ENCODE measurements at regions not wholly inside any gene's neighbourhood (a gene's known extent, or its start where the extent isn't known, plus 50 kb on each side); places are given as distances from the start of the nearest gene placed in this dataset.

DNA sequence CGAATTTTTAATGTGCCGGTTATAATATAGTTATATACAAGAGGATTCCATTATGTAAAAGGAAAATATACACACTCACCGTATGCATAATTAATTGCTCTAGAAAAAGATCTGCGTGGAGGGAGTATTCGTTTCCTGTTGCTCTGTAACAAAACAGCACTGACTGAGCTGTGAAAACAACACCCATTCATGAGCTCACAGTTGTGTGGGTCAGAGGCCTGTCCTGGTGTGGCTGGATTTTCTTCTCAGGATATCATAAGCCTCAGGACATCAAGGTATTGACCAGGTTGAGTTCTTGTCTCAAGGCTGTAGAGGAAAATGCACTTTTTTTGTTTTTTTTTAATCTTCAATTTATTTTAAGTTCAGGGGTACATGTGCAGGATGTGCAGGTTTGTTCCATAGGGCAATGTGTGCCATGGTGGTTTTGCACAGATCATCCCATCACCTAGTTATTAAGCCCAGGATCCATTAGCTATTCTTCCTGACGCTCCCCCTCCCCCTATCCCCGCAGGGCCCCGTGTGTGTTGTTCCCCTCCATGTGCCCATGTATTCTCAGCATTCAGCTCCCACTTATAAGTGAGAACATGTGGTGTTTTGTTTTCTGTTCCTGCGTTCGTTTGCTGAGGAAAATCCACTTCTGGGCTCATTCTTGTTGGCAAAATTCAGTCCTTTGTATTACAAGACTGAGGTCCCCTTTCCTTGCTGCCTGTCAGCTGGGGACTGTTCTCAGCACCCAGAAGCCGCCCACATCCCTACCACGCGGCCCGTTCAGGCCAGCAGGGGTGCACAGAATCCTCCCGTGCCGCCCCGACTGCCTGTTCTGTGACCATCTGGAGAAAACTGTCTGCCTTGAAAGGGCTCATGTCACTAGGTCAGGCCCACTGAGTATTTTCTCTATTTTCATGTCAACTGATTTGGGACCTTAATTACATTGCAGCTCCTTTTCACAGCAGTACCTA, 87.4 kb upstream of the ERRFI1 start:
- DNase-seq = no peak

DNA sequence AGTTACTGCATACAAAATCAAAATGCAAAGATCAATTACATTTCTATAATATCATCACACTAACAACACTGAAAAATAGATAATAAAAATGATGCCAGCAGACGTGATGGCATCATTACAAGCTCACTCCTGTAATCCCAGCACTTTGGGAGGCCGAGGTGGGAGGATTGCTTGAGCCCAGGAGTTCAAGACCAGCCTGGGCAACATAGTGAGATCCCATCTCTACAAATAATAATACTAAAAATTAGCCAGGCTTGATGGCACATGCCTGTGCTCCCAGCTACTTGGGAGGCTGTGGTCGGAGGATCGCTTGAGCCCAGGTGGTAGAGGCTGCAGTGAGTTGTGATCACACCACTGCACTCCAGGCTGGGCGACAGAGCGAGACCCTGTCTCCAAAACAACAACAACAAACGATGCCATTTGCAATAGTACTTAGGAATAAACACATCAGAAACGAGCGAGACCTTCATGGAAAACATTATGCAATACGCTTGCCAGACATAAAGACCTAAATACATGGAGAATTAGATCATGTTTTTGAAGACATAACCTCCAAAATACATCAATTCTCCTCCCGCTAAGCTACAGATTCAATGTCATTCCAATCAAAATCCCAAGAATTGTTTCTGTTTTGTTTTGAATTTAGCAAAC, 86.6 kb upstream of the ERRFI1 start:
- DNase-seq = no peak

DNA sequence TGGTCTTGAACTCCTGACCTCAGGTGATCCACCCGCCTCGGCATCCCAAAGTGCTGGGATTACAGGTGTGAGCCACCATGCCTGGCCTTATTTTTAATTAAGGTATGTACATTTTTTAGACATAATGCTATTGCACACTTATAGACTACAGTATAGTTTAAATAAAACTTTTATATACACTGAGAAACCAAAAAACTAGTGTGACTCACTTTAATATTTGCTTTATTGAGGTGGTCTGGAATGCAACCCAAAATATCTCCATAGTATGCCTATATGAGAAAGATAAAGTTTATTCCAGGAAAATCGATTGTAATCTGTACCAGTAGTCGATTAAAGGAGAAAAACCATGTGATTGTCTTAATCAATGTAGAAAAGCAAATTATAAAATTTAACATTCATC, 85.5 kb upstream of the ERRFI1 start:
- DNase-seq = no peak

GRCh38 chr1:8109216-8109615, 83.1 kb upstream of the ERRFI1 start:
- no peak for DNase-seq

GRCh38 chr1:8107897-8108296, 81.8 kb upstream of the ERRFI1 start:
- no peak for DNase-seq

- DNase-seq = peak; percentile 31
Observed at GRCh38 chr1:8104278-8105236, 78.4 kb upstream of the ERRFI1 start.

DNA sequence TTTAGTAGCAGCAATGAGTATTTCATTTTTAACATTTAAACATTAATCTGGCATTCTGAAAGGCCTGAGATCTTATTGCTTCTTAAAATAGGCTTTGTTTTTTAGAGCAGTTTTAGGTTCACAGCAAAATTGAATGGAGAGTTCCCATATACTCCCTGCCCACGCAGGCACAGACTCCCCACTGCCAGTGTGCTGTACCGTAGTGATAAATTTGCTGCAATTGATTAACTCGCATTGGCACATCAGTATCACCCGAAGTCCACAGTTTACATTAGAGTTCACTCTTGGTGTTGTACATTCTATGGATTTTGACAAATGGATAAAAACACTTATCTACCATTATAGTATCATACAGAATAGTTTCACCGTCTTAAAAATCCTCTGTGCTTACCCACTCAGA, 71.8 kb upstream of the ERRFI1 start:
- DNase-seq = no peak

DNA sequence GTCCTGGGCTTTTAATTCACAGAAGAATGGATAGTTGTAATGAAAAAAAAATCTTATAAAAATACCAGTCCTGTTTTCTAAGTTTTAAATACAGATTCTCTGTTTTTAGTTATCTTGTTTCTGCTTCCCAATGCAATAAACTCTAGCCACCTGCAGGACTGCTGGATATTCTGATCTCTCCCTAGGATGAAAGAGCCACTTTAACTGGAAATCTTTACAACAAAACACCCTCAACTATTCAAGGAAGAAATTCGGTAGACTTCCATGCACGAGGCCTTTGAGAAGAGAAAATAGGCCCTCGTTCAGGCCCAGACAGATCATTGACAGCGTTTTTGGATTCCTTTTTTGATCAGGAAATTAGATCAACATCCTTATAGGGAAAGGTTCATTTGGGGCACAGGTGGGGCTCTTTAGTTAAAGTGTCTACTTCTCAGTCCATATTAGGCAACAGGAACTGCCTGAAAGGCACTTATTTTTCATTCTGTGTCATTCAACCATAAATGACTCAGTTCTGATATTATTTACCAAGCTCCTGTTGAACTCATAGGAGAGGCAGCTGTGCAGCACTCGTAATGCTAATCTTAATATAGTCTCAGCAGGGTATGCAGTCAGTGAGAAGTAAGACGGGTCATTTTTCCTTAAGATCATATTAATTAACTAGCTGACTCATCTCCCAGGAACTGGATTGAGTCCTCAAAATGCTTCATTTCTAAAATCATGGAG, 71.1 kb upstream of the ERRFI1 start:
- no peak for DNase-seq

GRCh38 chr1:8096105-8097011, 70.2 kb upstream of the ERRFI1 start:
- no peak for DNase-seq

GRCh38 chr1:8095584-8095983, 69.5 kb upstream of the ERRFI1 start:
- no peak for DNase-seq

GRCh38 chr1:8094481-8095241, 68.6 kb upstream of the ERRFI1 start:
- no peak for DNase-seq

DNA sequence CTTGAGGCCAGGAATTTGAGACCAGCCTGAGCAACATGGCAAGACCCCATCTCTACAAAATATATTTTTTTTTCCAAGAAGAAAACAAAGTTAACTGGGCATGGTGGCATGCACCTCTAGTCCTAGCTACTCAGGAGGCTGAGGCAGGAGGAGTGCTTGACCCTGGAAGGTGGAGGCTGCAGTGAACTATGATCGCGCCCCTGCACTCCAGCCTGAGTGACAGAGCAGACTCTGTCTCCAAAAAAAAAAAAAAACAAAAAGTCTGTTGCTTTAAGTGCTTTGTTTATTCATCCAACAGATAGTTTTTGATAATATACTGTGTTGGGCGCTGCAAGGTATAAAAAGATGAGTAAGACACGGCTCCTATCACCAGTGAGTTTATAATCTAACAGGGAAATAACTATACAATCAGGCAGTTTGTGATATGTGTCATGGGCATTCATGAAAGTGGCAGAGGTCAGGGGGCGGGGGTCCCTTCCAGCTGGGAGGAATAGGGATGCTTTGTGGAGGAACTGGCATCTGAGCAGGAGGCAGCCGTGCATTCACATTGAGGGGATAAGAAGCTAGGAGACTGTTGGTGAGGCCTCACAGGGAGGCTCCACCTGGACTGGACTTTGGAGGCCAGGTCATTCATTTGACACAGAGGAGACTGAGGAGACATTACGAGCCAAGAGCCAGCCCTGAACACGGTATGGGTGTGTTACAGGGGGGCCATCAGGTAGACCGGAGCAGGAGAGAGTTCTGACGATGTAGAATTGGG, 67.3 kb upstream of the ERRFI1 start:
- no peak for DNase-seq

GRCh38 chr1:8092657-8093056, 66.5 kb upstream of the ERRFI1 start:
- no peak for DNase-seq

DNA sequence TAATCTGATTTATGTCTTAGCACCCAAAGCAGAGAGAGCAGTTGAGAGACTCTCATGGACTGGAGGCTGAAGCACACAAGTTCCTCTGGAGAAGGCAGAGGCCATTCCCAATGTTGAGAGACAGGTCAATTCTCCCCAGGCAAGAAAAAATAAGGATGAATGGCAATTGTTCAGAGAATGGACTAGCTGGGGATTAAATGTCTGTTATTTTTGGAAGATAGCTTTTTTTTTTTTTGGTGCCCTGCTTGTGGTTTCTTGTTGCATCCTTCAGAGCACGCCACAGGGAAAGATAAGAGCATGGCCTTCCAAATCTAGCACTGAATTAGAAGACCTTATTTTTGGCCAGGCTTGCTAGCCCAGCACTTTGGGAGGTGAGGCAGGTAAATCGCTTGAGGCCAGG, 65.6 kb upstream of the ERRFI1 start:
- peak; percentile 28 for DNase-seq

DNA sequence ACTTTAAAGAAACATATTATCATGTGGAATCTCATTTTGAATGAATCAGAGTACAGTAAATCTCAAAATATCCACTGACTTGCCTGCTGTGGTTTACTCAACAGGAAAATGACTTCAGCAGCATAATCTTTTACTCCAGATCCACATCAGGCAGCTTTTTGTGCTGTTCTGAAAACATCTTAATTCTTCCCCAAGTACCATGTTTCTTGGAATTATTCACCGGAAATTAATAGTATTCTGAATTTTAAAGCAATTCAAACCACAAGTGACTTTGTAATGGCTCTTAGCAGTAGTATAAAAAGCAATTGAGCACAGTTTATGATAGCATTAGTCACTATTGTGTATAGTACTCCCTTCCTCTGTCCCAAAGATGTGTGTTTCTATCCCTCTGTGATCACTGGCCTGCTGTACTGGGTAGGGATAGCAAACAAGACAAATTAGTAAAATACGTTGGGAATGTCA, 64.2 kb upstream of the ERRFI1 start:
- no peak for DNase-seq

DNA sequence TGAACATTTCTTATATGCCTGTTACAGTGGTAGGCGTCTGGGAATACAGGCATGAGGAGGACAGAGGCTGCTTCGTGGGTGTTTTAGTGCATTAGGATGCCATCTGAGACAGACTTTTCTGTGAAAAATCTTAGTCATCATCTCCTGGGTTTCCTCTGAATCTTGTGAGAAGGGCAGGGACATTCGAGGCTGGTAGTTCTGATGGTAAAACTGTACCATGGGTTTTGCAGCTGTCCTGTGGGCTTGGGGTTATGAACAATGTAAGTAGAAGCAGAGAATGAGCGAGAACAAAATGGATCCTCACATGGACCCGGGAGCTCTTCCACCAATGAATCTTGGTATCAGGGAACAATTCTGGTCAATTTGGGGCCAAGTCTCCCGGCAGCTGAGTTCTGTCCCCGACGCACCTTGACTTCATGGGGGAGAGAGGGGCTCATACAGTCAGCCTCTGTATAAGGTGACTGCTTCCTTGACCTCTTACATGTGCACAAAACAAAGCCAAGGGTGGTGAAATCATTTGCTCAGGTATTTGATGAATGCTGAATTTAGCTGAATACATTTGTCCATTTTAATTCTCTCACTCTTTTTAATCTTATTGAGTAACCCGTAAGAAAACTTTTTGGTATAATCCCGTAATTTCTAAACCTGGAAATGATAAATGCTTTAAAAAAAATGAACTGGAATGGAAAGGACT, 63.6 kb upstream of the ERRFI1 start:
- no peak for DNase-seq

DNA sequence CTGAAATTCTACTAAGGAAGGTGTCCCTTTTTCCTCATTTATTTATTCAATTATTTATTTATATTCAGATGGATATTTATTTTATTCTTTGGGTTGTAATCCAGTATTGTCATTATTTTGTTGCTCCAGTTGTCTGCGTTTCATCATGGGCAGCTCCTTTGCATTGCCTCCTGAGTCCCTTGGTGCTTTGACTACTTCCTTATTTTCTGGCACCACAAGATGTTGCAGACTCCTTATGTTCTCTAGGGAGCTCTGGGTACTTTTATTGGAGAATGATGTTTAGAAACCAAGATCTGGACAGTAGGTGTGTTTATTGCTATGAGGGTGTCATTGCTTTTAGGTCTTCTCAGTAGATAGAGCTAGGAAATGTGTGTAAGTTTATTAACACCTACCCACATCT, 59.9 kb upstream of the ERRFI1 start:
- DNase-seq = peak; percentile 24

- DNase-seq = no peak
Observed at GRCh38 chr1:8084913-8085312, 58.8 kb upstream of the ERRFI1 start.
